ENCODE measurements at regions not wholly inside any gene's neighbourhood (a gene's known extent, or its start where the extent isn't known, plus 50 kb on each side); places are given as distances from the start of the nearest gene placed in this dataset.

GRCh38 chr11:29780756-29781155 is 236.1 kb downstream of the KCNA4 start:
- Histone ChIP-seq H3F3A (ENCODE audit: insufficient read depth) (no peaks in the 10 kb centered on the region), H3K4me3 (ENCODE audit: insufficient read depth, low read length, poor library complexity, severe bottlenecking) (no peak overlapping the region), H3K9me2 (replicated peaks; ENCODE audit: insufficient read depth, low read length) (no peaks in the 10 kb centered on the region), H2AFZ (ENCODE audit: low read depth, low read length, severe bottlenecking) (no peak overlapping the region), H3K9ac (ENCODE audit: low read length) (no peak overlapping the region), H3K9me3 (ENCODE audit: insufficient read depth, low read length) (no peaks in the 10 kb centered on the region), H3K79me2 (ENCODE audit: insufficient read depth, low read length) (no peaks in the 10 kb centered on the region), H3K36me3 (ENCODE audit: low read length) (no peaks in the 10 kb centered on the region), H3K27ac (ENCODE audit: low read depth, low read length) (no peak overlapping the region), H3K27me3 (ENCODE audit: low read length) (no peaks in the 10 kb centered on the region), H3K4me2 (ENCODE audit: low read depth, low read length, poor library complexity, severe bottlenecking) (no peak overlapping the region), H4K20me1 (ENCODE audit: low read depth, low read length) (no peaks in the 10 kb centered on the region)
- TF ChIP-seq CTCF (IDR thresholded peaks at IDR 0.05; ENCODE audit: insufficient read depth, low read length, poor library complexity, severe bottlenecking) (no peak), EZH2phosphoT487 (conservative IDR thresholded peaks at IDR 0.05; ENCODE audit: low read length) (no peak)

GRCh38 chr11:29773656-29774264 is 243.1 kb downstream of the KCNA4 start:
- no peak for TF ChIP-seq EZH2phosphoT487 (conservative IDR thresholded peaks at IDR 0.05; ENCODE audit: low read length)
- TF ChIP-seq CTCF (IDR thresholded peaks at IDR 0.05; ENCODE audit: insufficient read depth, low read length, poor library complexity, severe bottlenecking): no peak
- H3K79me2 ChIP-seq (ENCODE audit: insufficient read depth, low read length): no peaks in the 10 kb centered on the region
- H3K4me3 ChIP-seq (ENCODE audit: insufficient read depth, low read length, poor library complexity, severe bottlenecking): no peak overlapping the region
- H3K27ac ChIP-seq (ENCODE audit: low read depth, low read length): no peak overlapping the region
- H2AFZ ChIP-seq (ENCODE audit: low read depth, low read length, severe bottlenecking): no peak overlapping the region
- no peaks in the 10 kb centered on the region for H3K27me3 ChIP-seq (ENCODE audit: low read length)
- H3F3A ChIP-seq (ENCODE audit: insufficient read depth): no peaks in the 10 kb centered on the region
- H4K20me1 ChIP-seq (ENCODE audit: low read depth, low read length): no peaks in the 10 kb centered on the region
- no peak overlapping the region for H3K9ac ChIP-seq (ENCODE audit: low read length)
- no peak overlapping the region for H3K4me2 ChIP-seq (ENCODE audit: low read depth, low read length, poor library complexity, severe bottlenecking)
- H3K9me3 ChIP-seq (ENCODE audit: insufficient read depth, low read length): no peaks in the 10 kb centered on the region
- H3K36me3 ChIP-seq (ENCODE audit: low read length): no peaks in the 10 kb centered on the region
- no peaks in the 10 kb centered on the region for H3K9me2 ChIP-seq (replicated peaks; ENCODE audit: insufficient read depth, low read length)

GRCh38 chr11:29756871-29757270 is 260.0 kb downstream of the KCNA4 start:
- H3F3A ChIP-seq (ENCODE audit: insufficient read depth): no peaks in the 10 kb centered on the region
- no peaks in the 10 kb centered on the region for H3K9me2 ChIP-seq (replicated peaks; ENCODE audit: insufficient read depth, low read length)
- no peak overlapping the region for H3K27ac ChIP-seq (ENCODE audit: low read depth, low read length)
- H3K4me2 ChIP-seq (ENCODE audit: low read depth, low read length, poor library complexity, severe bottlenecking): no peak overlapping the region
- no peaks in the 10 kb centered on the region for H3K36me3 ChIP-seq (ENCODE audit: low read length)
- TF ChIP-seq CTCF (IDR thresholded peaks at IDR 0.05; ENCODE audit: insufficient read depth, low read length, poor library complexity, severe bottlenecking) (no peak), EZH2phosphoT487 (conservative IDR thresholded peaks at IDR 0.05; ENCODE audit: low read length) (no peak)
- no peaks in the 10 kb centered on the region; the same call in 1 of the 2 replicates for H3K9me3 ChIP-seq (ENCODE audit: insufficient read depth, low read length)
- no peaks in the 10 kb centered on the region for H3K27me3 ChIP-seq (ENCODE audit: low read length)
- H3K79me2 ChIP-seq (ENCODE audit: insufficient read depth, low read length): no peaks in the 10 kb centered on the region
- no peak overlapping the region for H3K9ac ChIP-seq (ENCODE audit: low read length)
- no peak overlapping the region for H2AFZ ChIP-seq (ENCODE audit: low read depth, low read length, severe bottlenecking)
- no peak overlapping the region for H3K4me3 ChIP-seq (ENCODE audit: insufficient read depth, low read length, poor library complexity, severe bottlenecking)
- no peaks in the 10 kb centered on the region for H4K20me1 ChIP-seq (ENCODE audit: low read depth, low read length)

Measured in SU-DHL-6 (cell line).